DMS 273 (cell line): ENCODE measurements at regions not wholly inside any gene's neighbourhood (a gene's known extent, or its start where the extent isn't known, plus 50 kb on each side); places are given as distances from the start of the nearest gene placed in this dataset.
"Not testable (repeated sequence)": the region's sequence is repeated elsewhere in the genome, so short reads cannot be mapped to it uniquely, and the experiment has no call there.

ENCODE experiments used
- DNase-seq: peaks from one replicate; lab custom pipeline; 2025; ENCODE audit not compliant: unreplicated experiment; lab: John Stamatoyannopoulos, UW

GRCh38 chr22:44650806-44651205 lies 51.2 kb upstream of the PRR5 start:
- DNase-seq = no peak

GRCh38 chr22:44648821-44649565 lies 53.0 kb upstream of the PRR5 start:
- DNase-seq = no peak

- no peak for DNase-seq
These were observed 53.8 kb upstream of the PRR5 start for GRCh38 chr22:44648085-44648820.

- DNase-seq = no peak
These were observed 54.9 kb upstream of the PRR5 start for GRCh38 chr22:44647141-44647540.

GRCh38 chr22:44646668-44647067 lies 55.3 kb upstream of the PRR5 start:
- DNase-seq = no peak

GRCh38 chr22:44646141-44646540 lies 55.9 kb upstream of the PRR5 start:
- DNase-seq = no peak

- no peak for DNase-seq
These were observed 56.5 kb upstream of the PRR5 start for GRCh38 chr22:44645531-44645930.

- DNase-seq = no peak
These were observed 56.9 kb upstream of the PRR5 start for GRCh38 chr22:44645083-44645482.

- DNase-seq = not testable (repeated sequence)
These were observed 58.4 kb upstream of the PRR5 start for GRCh38 chr22:44643526-44644101.

GRCh38 chr22:44642096-44642644 lies 59.8 kb upstream of the PRR5 start:
- no peak for DNase-seq

GRCh38 chr22:44640618-44641155 lies 61.3 kb upstream of the PRR5 start:
- no peak for DNase-seq

- no peak for DNase-seq
These were observed 62.0 kb upstream of the PRR5 start for GRCh38 chr22:44639891-44640617.

- DNase-seq = no peak
These were observed 62.8 kb upstream of the PRR5 start for GRCh38 chr22:44638971-44639760.

- DNase-seq = not testable (repeated sequence)
These were observed 65.3 kb upstream of the PRR5 start for GRCh38 chr22:44636502-44637206.

GRCh38 chr22:44635567-44635966 lies 66.4 kb upstream of the PRR5 start:
- not testable (repeated sequence) for DNase-seq

GRCh38 chr22:44634426-44635321 lies 67.3 kb upstream of the PRR5 start:
- DNase-seq = no peak

- no peak for DNase-seq
These were observed 68.4 kb upstream of the PRR5 start for GRCh38 chr22:44633647-44634046.
